ENCODE measurements at regions not wholly inside any gene's neighbourhood (a gene's known extent, or its start where the extent isn't known, plus 50 kb on each side); places are given as distances from the start of the nearest gene placed in this dataset.

- WGBS, 2 experiments (ENCODE audit: extremely low coverage in 2 of 2, insufficient read length in 1 of 2): no CpG with 5 or more reads among the region's 3 CpGs
- POLR2A ChIA-PET (ENCODE audit: unreplicated experiment): no interaction called here
- no peaks in the 10 kb centered on the region for H3K79me1 ChIP-seq (ENCODE audit: low read depth in 1 of 2, low read length in 2 of 2)
These were observed 358.6 kb upstream of the FOXG1 start for GRCh38 chr14:28407996-28408395.

More at GRCh38 chr14:28407996-28408395, 358.6 kb upstream of the FOXG1 start:
- Histone ChIP-seq H3K9ac (ENCODE audit: low read depth, low read length) (no peak overlapping the region), H3K9me3 (ENCODE audit: control insufficient read depth, insufficient read depth, low read length) (peaks cover 7% of the 10 kb centered on the region), H2BK120ac (ENCODE audit: low read depth, low read length) (no peak overlapping the region), H3K9me1 (ENCODE audit: insufficient read depth, low read length) (no peaks in the 10 kb centered on the region), H3K36me3 (ENCODE audit: control insufficient read depth, insufficient read depth, low read length) (no peaks in the 10 kb centered on the region), H3K27me3 (ENCODE audit: control insufficient read depth, insufficient read depth, low read length) (no peaks in the 10 kb centered on the region), H2AFZ (replicated peaks; ENCODE audit: low read length, poor library complexity) (no peak overlapping the region), H4K8ac (ENCODE audit: low read depth in 2 of 2, low read length in 2 of 2) (no peak overlapping the region), H3K4ac (ENCODE audit: low read depth, low read length) (no peak overlapping the region), H2BK5ac (ENCODE audit: low read depth, low read length, poor library complexity, severe bottlenecking) (no peak overlapping the region), H4K5ac (ENCODE audit: low read depth, low read length) (no peak overlapping the region), H2BK15ac (ENCODE audit: low read depth, low read length) (no peak overlapping the region), H3K23ac (ENCODE audit: low read depth, low read length) (no peak overlapping the region), H2AK5ac (ENCODE audit: low read depth, low read length) (no peak overlapping the region), H2AK9ac (replicated peaks; ENCODE audit: low read depth, low read length, poor library complexity) (no peak overlapping the region), H2BK20ac (ENCODE audit: low read depth, low read length) (no peak overlapping the region), H3K4me1 (ENCODE audit: control insufficient read depth, insufficient read depth, low read length) (no peaks in the 10 kb centered on the region), H3K4me3 (ENCODE audit: insufficient read depth, low read depth, low read length) (no peak overlapping the region), H3K14ac (replicated peaks; ENCODE audit: low read depth, low read length) (no peak overlapping the region), H3K18ac (ENCODE audit: low read depth, low read length) (no peak overlapping the region), H3K4me2 (ENCODE audit: low read depth, low read length) (no peak overlapping the region), H4K91ac (ENCODE audit: insufficient read depth, low read depth, low read length) (no peak overlapping the region), H3K27ac (ENCODE audit: insufficient read depth, low read length) (no peak overlapping the region), H3K56ac (ENCODE audit: extremely low read depth, insufficient read depth, low read length) (no peak overlapping the region), H4K20me1 (ENCODE audit: insufficient read depth, low read length) (no peaks in the 10 kb centered on the region)
- CTCF ChIA-PET: no interaction called here
- in situ Hi-C loops (cut with MboI; ENCODE audit: low sequenced_read_pairs): no loop called here
- intact Hi-C loops (cut with micrococcal nuclease): no loop called here
- no peak for DNase-seq
- dilution Hi-C loops (cut with HindIII; ENCODE audit: low sequenced_read_pairs, unreplicated experiment): no loop called here
- no TSS peak for BruUV-seq (replicated peaks)
- no peak for TF ChIP-seq CEBPB (IDR thresholded peaks at IDR 0.05; ENCODE audit: low read depth, low read length)
- TF ChIP-seq MAZ (IDR thresholded peaks at IDR 0.05; ENCODE audit: borderline replicate concordance, low read depth, low read length): no peak
- TF ChIP-seq CHD1 (IDR thresholded peaks at IDR 0.05; ENCODE audit: low read depth, low read length): no peak
- no peak for TF ChIP-seq RFX5 (IDR thresholded peaks at IDR 0.05; ENCODE audit: low read depth, low read length)
- TF ChIP-seq RCOR1 (IDR thresholded peaks at IDR 0.05; ENCODE audit: insufficient replicate concordance, low read length): no peak
- TF ChIP-seq MAFK (IDR thresholded peaks at IDR 0.05; ENCODE audit: low read depth, low read length): no peak
- no peak for TF ChIP-seq MXI1 (IDR thresholded peaks at IDR 0.05; ENCODE audit: borderline replicate concordance, low read depth, low read length)
- TF ChIP-seq USF2 (IDR thresholded peaks at IDR 0.05; ENCODE audit: low read depth, low read length): no peak
- ATAC-seq (ENCODE audit: low read depth): no peak

Data from IMR-90 (cell line).